ENCODE measurements at regions not wholly inside any gene's neighbourhood (a gene's known extent, or its start where the extent isn't known, plus 50 kb on each side); places are given as distances from the start of the nearest gene placed in this dataset.

DNA sequence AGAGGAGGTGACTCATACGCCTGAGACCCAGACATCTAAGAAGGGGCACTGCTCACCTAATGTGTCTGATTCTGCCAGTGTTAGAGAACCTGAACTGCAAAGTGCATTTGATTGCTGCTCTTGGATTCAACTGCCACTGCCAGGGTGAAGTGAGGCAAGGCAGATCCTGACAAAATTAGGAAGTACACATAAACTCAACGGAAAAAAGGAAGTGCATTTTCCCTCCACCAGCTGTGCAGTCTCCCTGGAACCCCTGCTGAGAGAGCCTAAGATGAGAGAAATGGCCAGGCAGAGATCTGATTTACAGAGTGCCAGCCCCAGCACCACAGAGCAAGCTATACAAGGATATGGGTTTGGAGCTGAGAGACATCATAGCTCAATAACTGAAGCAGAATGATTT lies 215.3 kb downstream of the SEC23A start:
- WGBS, 2 donors = 67 to 68% methylated on average over 2 of the region's 2 CpGs
- Histone ChIP-seq H3K9me3 (no peaks in the 10 kb centered on the region), H3K27me3 (no peaks in the 10 kb centered on the region), H3K4me1 (no peaks in the 10 kb centered on the region), H3K36me3 (replicated peaks in 1 of 2; ENCODE audit: insufficient read depth in 1 of 2, low read depth in 2 of 2) (no peaks in the 10 kb centered on the region), H3K27ac (no peak overlapping the region), H3K4me3 (no peak overlapping the region)
- intact Hi-C loops (cut with DNase I) = no loop called here
- no peak for ATAC-seq
- TF ChIP-seq, protein P1, sequence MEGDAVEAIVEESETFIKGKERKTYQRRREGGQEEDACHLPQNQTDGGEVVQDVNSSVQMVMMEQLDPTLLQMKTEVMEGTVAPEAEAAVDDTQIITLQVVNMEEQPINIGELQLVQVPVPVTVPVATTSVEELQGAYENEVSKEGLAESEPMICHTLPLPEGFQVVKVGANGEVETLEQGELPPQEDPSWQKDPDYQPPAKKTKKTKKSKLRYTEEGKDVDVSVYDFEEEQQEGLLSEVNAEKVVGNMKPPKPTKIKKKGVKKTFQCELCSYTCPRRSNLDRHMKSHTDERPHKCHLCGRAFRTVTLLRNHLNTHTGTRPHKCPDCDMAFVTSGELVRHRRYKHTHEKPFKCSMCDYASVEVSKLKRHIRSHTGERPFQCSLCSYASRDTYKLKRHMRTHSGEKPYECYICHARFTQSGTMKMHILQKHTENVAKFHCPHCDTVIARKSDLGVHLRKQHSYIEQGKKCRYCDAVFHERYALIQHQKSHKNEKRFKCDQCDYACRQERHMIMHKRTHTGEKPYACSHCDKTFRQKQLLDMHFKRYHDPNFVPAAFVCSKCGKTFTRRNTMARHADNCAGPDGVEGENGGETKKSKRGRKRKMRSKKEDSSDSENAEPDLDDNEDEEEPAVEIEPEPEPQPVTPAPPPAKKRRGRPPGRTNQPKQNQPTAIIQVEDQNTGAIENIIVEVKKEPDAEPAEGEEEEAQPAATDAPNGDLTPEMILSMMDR (IDR thresholded peaks at IDR 0.05) = no peak
- TF ChIP-seq POLR2A (IDR thresholded peaks at IDR 0.05) = no peak
- no peak for DNase-seq

DNA sequence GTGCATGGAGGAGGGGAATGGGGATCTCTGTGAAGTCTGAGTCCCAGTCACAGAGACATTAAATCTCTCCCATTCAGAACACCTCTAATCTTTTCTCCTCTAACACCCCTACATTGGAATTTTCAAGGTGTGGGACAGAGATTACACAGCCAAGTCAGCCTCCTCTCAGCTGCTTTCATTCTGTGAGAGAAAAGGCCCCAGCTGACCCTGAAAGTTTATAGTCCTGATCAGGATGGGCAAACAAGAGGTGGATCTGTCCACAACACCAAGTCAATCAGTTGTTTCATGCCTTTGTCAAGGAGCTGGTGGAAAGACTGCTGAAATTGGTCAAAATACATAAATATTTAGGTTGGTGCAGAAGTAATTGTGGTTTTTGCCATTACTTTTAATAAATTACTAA lies 218.9 kb downstream of the SEC23A start:
- intact Hi-C loops (cut with DNase I) = no loop called here
- Histone ChIP-seq H3K27me3 (no peaks in the 10 kb centered on the region), H3K36me3 (replicated peaks in 1 of 2; ENCODE audit: insufficient read depth in 1 of 2, low read depth in 2 of 2) (no peaks in the 10 kb centered on the region), H3K4me3 (no peak overlapping the region), H3K27ac (no peak overlapping the region), H3K9me3 (no peaks in the 10 kb centered on the region), H3K4me1 (peaks cover 7% of the 10 kb centered on the region)
- DNase-seq = no peak
- TF ChIP-seq, protein P1 (IDR thresholded peaks at IDR 0.05) = no peak
- no peak for TF ChIP-seq POLR2A (IDR thresholded peaks at IDR 0.05)
- no peak for ATAC-seq

DNA sequence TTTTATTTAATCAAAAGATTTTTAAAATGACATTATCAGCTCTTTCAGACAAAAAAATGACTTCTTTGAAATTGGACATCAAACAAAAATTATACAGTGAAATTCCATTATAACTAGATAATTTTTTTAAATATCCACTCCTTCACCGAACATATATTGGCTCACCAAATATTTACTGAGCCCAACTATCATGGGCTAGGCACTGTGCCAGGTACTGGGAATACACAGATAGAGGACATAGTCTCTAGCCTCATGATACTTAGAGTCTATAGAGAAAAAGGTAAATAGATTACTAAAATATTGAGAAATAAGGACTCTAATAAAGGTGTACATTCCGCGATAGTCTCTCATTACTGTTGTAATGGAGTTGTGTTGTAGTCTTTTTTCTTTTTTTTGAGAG lies 219.9 kb downstream of the SEC23A start:
- ATAC-seq (no peak), DNase-seq (peak in 1 of 4 donors; percentile 6)
- no peaks in the 10 kb centered on the region for H3K36me3 ChIP-seq (replicated peaks in 1 of 2; ENCODE audit: insufficient read depth in 1 of 2, low read depth in 2 of 2)
- peaks cover 9% of the 10 kb centered on the region for H3K4me1 ChIP-seq
- no peak for TF ChIP-seq POLR2A (IDR thresholded peaks at IDR 0.05)
- TF ChIP-seq, protein P1 (IDR thresholded peaks at IDR 0.05) = no peak
- 64 to 70% methylated on average over 3 of the region's 3 CpGs for WGBS, 2 donors
- no peak overlapping the region for H3K27ac ChIP-seq
- H3K9me3 ChIP-seq = no peaks in the 10 kb centered on the region
- intact Hi-C loops (cut with DNase I) = no loop called here
- no peaks in the 10 kb centered on the region for H3K27me3 ChIP-seq
- H3K4me3 ChIP-seq = no peak overlapping the region

DNA sequence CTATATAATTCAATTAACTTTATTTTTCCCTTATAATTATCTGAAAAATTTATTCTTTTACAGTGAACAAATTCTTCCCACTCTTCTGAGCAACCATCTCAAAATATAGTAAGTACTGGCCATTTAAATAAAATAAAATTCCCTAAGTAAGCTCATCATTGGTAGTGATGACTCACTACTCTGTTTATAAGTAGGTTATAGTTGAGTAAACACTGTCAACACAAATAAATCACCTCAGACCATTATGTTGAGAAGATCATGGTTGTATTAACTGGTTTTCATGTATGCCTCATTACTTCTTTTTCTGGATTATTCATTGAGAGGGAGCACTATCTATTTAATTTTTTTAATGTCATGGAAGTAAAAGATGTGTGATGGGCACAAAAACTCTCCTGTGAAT lies 220.5 kb downstream of the SEC23A start:
- Histone ChIP-seq H3K9me3 (no peaks in the 10 kb centered on the region), H3K4me3 (no peak overlapping the region), H3K27ac (no peak overlapping the region), H3K4me1 (peaks cover 12% of the 10 kb centered on the region), H3K27me3 (no peaks in the 10 kb centered on the region), H3K36me3 (replicated peaks in 1 of 2; ENCODE audit: insufficient read depth in 1 of 2, low read depth in 2 of 2) (no peaks in the 10 kb centered on the region)
- DNase-seq = no peak
- intact Hi-C loops (cut with DNase I) = no loop called here
- TF ChIP-seq POLR2A (IDR thresholded peaks at IDR 0.05) = no peak
- no peak for ATAC-seq

DNA sequence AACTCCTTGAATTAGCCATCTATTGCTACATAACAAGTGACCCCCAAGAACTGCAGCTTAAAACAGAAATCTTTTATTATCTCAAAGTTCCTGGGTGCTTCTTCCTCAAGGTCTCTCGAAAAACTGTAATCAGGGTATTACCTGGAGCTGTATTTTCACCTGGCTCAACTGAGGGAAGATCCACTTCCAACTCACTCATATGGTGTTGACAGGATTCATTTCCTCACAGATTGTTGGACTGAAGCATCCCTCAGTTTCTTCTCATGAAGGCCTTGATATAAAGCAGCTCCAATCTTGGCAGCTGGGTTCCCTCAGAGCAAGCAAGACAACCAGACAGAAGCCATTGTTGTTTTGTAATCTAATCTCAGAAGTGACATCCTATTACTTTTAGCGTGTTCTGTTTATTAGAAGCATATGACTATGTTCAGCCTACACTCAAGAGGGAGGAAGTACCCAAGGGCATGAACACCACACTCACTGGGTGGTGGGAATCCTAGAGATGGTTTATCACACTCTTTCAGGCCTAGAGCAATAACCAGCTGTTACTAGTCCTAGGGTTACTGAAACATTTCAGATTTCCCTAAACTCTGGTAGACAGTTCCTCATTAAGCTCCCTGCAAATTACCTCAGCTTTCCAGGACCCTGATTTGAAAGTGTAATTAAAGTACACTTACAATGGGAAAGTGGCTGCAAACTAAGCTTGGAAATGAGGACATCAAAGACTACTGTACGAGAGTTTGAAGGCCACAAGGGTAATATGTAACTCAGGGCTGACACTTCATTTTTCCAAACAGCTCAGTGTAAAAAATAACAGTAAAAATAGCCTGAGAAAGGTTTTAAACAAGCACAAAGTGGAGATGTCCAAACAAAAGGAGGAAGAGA lies 222.2 kb downstream of the SEC23A start:
- no peak for ATAC-seq
- no peak overlapping the region for H3K27ac ChIP-seq
- 37 to 45% methylated on average over 3 of the region's 3 CpGs for WGBS, 2 donors
- no peaks in the 10 kb centered on the region for H3K9me3 ChIP-seq
- H3K4me3 ChIP-seq = no peak overlapping the region
- no peak for TF ChIP-seq POLR2A (IDR thresholded peaks at IDR 0.05)
- TF ChIP-seq, protein P1 (IDR thresholded peaks at IDR 0.05) = no peak
- H3K27me3 ChIP-seq = no peaks in the 10 kb centered on the region
- H3K4me1 ChIP-seq = peaks cover 12% of the 10 kb centered on the region
- H3K36me3 ChIP-seq (replicated peaks in 1 of 2; ENCODE audit: insufficient read depth in 1 of 2, low read depth in 2 of 2) = no peaks in the 10 kb centered on the region
- DNase-seq = no peak
- intact Hi-C loops (cut with DNase I) = no loop called here

All from body of pancreas (tissue), 4 donors.